ENCODE measurements at regions not wholly inside any gene's neighbourhood (a gene's known extent, or its start where the extent isn't known, plus 50 kb on each side); places are given as distances from the start of the nearest gene placed in this dataset.

DNA sequence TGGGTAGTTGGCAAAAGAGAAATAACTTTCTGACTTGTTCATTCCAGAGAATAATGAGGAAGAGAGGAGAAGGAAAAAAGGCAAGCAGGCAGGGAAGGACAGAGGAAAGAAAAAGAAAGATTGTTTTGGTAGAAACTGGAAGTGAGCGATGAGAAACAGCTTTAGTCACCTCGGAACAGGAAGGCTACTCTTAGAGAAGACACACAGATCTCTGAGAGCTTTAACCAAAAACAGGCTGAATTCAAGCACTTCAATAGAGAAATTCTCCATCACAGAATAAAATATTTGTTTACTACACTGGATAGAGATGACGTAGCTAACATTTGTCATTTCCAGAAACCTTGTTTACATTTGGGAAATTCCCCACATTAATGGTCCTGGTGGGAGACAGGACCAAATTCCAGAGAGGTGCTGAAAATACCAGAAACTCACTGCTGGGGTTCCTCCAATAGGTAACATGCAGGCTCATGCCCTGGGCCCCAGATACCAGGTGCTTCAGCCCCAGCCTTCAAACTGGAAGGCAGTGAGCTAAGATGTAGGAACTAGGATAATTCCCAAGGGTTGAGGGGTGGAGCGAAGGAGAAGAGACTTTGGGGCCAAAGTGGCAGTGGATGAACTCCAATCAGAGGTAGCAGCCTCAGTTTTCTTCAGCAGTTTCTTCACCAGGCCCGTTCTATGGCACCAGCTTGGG is 227.7 kb upstream of the GRAMD2B start:
- TF ChIP-seq, protein P1, sequence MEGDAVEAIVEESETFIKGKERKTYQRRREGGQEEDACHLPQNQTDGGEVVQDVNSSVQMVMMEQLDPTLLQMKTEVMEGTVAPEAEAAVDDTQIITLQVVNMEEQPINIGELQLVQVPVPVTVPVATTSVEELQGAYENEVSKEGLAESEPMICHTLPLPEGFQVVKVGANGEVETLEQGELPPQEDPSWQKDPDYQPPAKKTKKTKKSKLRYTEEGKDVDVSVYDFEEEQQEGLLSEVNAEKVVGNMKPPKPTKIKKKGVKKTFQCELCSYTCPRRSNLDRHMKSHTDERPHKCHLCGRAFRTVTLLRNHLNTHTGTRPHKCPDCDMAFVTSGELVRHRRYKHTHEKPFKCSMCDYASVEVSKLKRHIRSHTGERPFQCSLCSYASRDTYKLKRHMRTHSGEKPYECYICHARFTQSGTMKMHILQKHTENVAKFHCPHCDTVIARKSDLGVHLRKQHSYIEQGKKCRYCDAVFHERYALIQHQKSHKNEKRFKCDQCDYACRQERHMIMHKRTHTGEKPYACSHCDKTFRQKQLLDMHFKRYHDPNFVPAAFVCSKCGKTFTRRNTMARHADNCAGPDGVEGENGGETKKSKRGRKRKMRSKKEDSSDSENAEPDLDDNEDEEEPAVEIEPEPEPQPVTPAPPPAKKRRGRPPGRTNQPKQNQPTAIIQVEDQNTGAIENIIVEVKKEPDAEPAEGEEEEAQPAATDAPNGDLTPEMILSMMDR (IDR thresholded peaks at IDR 0.05) = no peak
- TF ChIP-seq SIN3A (IDR thresholded peaks at IDR 0.05; ENCODE audit: borderline replicate concordance, insufficient read depth, low read depth, low read length) = no peak
